ENCODE measurements at regions not wholly inside any gene's neighbourhood (a gene's known extent, or its start where the extent isn't known, plus 50 kb on each side); places are given as distances from the start of the nearest gene placed in this dataset.

DNA sequence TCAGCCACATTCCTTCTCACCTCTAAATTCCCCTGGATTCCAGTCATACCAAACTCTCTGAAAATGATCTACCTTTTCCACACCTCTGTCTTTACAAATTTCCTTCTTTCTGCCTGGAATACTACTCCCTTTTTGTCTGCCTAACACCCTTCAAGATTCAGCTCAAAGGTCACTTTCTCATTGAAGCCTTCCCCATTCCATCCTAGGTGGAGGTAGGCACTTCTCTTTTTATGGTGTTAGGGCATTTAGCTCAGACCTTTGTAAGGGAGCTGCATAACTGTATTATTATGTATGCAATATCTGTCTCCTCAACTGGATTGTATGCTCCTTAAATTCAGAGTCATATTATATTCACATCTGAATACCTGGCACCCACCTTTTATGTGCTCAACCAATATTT, 137.7 kb downstream of the RCHY1 start:
- Histone ChIP-seq H3K9me3 (ENCODE audit: insufficient read depth, low read depth, low read length) (peaks cover 3% of the 10 kb centered on the region), H3K9ac (ENCODE audit: low read length) (no peak overlapping the region), H4K20me1 (ENCODE audit: insufficient read depth, low read length) (no peaks in the 10 kb centered on the region), H3K4me2 (ENCODE audit: low read length) (no peak overlapping the region), H3K79me2 (ENCODE audit: insufficient read depth, low read length) (no peaks in the 10 kb centered on the region), H3K27me3 (ENCODE audit: insufficient read depth, low read length) (no peaks in the 10 kb centered on the region), H3K4me3 (ENCODE audit: insufficient read depth, low read depth, low read length) (no peak overlapping the region), H3K36me3 (ENCODE audit: insufficient read depth, low read length) (no peaks in the 10 kb centered on the region), H2AFZ (ENCODE audit: low read depth, low read length) (no peak overlapping the region), H3K4me1 (ENCODE audit: insufficient read depth, low read length) (no peaks in the 10 kb centered on the region), H3K27ac (ENCODE audit: low read depth, low read length) (no peak overlapping the region)
- TF ChIP-seq CTCF (IDR thresholded peaks at IDR 0.05; ENCODE audit: insufficient read depth, low read depth, low read length) (no peak), EZH2 (IDR thresholded peaks at IDR 0.05; ENCODE audit: insufficient read depth, low read length) (no peak)
- Mint-ChIP-seq H3K27ac (ENCODE audit: unreplicated experiment) (no peak overlapping the region), H3K4me1 (ENCODE audit: low read depth, unreplicated experiment) (no peaks in the 10 kb centered on the region), H3K4me3 (ENCODE audit: unreplicated experiment) (no peak overlapping the region), H3K9me3 (ENCODE audit: unreplicated experiment) (peaks cover 5% of the 10 kb centered on the region), H3K36me3 (ENCODE audit: low read depth, unreplicated experiment) (peaks cover 2% of the 10 kb centered on the region), H3K27me3 (ENCODE audit: low read depth, unreplicated experiment) (peaks cover 2% of the 10 kb centered on the region)
- FAIRE-seq, result no peak
- no peak for DNase-seq (ENCODE audit: low read depth)

DNA sequence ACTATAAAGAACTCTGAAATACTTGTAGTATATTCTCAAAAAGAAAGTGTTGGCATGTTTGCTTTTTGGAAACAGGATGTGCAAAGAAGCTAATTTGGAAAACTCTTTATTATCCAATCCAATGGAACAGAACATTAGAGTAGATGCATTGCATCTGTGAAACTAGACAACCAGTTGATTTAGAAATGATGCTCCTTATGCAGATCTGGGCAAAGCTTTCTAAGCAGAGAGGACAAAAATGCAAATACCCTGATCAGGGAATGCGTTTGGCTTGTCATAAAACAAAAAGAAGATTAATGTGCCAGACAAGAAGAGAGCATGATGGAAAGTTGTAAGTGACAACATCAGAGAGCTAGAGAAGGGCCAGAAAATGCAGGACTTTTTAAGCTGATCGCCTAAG, 142.3 kb downstream of the RCHY1 start:
- Histone ChIP-seq H3K27me3 (ENCODE audit: insufficient read depth, low read length) (no peaks in the 10 kb centered on the region), H3K27ac (ENCODE audit: low read depth, low read length) (no peak overlapping the region), H3K4me2 (ENCODE audit: low read length) (no peak overlapping the region), H3K9me3 (ENCODE audit: insufficient read depth, low read depth, low read length) (no peaks in the 10 kb centered on the region), H3K4me3 (ENCODE audit: insufficient read depth, low read depth, low read length) (no peak overlapping the region), H3K4me1 (ENCODE audit: insufficient read depth, low read length) (no peaks in the 10 kb centered on the region), H2AFZ (ENCODE audit: low read depth, low read length) (no peak overlapping the region), H3K79me2 (ENCODE audit: insufficient read depth, low read length) (no peaks in the 10 kb centered on the region), H3K36me3 (ENCODE audit: insufficient read depth, low read length) (no peaks in the 10 kb centered on the region), H4K20me1 (ENCODE audit: insufficient read depth, low read length) (no peaks in the 10 kb centered on the region), H3K9ac (ENCODE audit: low read length) (no peak overlapping the region)
- Mint-ChIP-seq H3K4me1 (ENCODE audit: low read depth, unreplicated experiment) (no peaks in the 10 kb centered on the region), H3K36me3 (ENCODE audit: low read depth, unreplicated experiment) (no peaks in the 10 kb centered on the region), H3K27ac (ENCODE audit: unreplicated experiment) (no peak overlapping the region), H3K9me3 (ENCODE audit: unreplicated experiment) (peaks cover 5% of the 10 kb centered on the region), H3K27me3 (ENCODE audit: low read depth, unreplicated experiment) (peaks cover 2% of the 10 kb centered on the region), H3K4me3 (ENCODE audit: unreplicated experiment) (no peak overlapping the region)
- no peak for TF ChIP-seq EZH2 (IDR thresholded peaks at IDR 0.05; ENCODE audit: insufficient read depth, low read length)
- TF ChIP-seq CTCF (IDR thresholded peaks at IDR 0.05; ENCODE audit: insufficient read depth, low read depth, low read length), result no peak
- no peak for FAIRE-seq
- DNase-seq (ENCODE audit: low read depth), result no peak

DNA sequence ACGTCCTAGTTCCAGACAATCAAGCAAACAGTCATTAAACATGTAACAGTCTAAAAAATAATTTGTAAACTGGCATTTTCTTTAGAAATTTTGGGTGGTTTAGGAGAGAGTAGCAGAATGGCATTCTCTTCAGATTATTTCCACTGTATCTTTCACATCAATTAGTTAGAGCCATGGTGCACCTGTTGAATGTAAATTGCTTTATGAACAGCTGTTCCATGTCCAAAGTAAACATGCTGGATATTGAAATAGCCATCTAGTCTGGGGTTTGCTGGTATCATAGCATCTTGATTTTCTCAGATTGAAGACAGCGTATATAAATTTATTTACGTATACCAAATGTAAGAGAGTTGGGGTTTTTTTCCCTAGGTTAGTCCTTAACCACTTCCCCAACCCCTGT, 143.6 kb downstream of the RCHY1 start:
- Histone ChIP-seq H3K4me2 (ENCODE audit: low read length) (no peak overlapping the region), H3K36me3 (ENCODE audit: insufficient read depth, low read length) (no peaks in the 10 kb centered on the region), H2AFZ (ENCODE audit: low read depth, low read length) (no peak overlapping the region), H3K4me1 (ENCODE audit: insufficient read depth, low read length) (no peaks in the 10 kb centered on the region), H4K20me1 (ENCODE audit: insufficient read depth, low read length) (no peaks in the 10 kb centered on the region), H3K4me3 (ENCODE audit: insufficient read depth, low read depth, low read length) (no peak overlapping the region), H3K79me2 (ENCODE audit: insufficient read depth, low read length) (no peaks in the 10 kb centered on the region), H3K27me3 (ENCODE audit: insufficient read depth, low read length) (no peaks in the 10 kb centered on the region), H3K9ac (ENCODE audit: low read length) (no peak overlapping the region), H3K9me3 (ENCODE audit: insufficient read depth, low read depth, low read length) (no peaks in the 10 kb centered on the region), H3K27ac (ENCODE audit: low read depth, low read length) (no peak overlapping the region)
- DNase-seq (ENCODE audit: low read depth) (no peak), FAIRE-seq (no peak)
- Mint-ChIP-seq H3K27ac (ENCODE audit: unreplicated experiment) (no peak overlapping the region), H3K9me3 (ENCODE audit: unreplicated experiment) (peaks cover 5% of the 10 kb centered on the region), H3K4me3 (ENCODE audit: unreplicated experiment) (no peak overlapping the region), H3K27me3 (ENCODE audit: low read depth, unreplicated experiment) (no peaks in the 10 kb centered on the region), H3K4me1 (ENCODE audit: low read depth, unreplicated experiment) (no peaks in the 10 kb centered on the region), H3K36me3 (ENCODE audit: low read depth, unreplicated experiment) (no peaks in the 10 kb centered on the region)
- TF ChIP-seq EZH2 (IDR thresholded peaks at IDR 0.05; ENCODE audit: insufficient read depth, low read length) (no peak), CTCF (IDR thresholded peaks at IDR 0.05; ENCODE audit: insufficient read depth, low read depth, low read length) (no peak)

All from astrocyte (in vitro differentiated cells and primary cell).